ENCODE measurements at regions not wholly inside any gene's neighbourhood (a gene's known extent, or its start where the extent isn't known, plus 50 kb on each side); places are given as distances from the start of the nearest gene placed in this dataset.

DNA sequence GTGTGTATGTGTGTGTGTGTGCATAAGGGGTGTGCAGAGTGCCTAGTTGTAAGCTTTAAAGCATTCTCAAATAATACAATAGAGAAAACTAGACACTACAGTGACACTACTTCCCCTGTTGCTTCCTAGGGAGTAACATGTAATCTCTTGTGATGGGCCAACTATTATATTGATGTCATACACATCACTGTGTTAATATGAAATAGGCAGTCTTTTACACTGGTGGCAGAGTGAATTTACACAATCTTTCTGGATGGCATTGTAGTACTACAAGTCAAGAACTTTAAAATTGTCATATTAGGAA lies 488.0 kb upstream of the ZEB2 start:
- POLR2A ChIA-PET = no interaction called here
- intact Hi-C loops (cut with micrococcal nuclease) = no loop called here
- H3K4me3 ChIP-seq (ENCODE audit: control extremely low read depth in 1 of 5, extremely low read depth in 1 of 5, insufficient read depth in 1 of 5, low read depth in 2 of 5, low read length in 4 of 5) = no peak overlapping the region
- TF ChIP-seq EZH2 (IDR thresholded peaks at IDR 0.05; ENCODE audit: borderline replicate concordance, insufficient read depth, low read depth, low read length, poor library complexity, severe bottlenecking) = no peak
- TF ChIP-seq, protein P1, sequence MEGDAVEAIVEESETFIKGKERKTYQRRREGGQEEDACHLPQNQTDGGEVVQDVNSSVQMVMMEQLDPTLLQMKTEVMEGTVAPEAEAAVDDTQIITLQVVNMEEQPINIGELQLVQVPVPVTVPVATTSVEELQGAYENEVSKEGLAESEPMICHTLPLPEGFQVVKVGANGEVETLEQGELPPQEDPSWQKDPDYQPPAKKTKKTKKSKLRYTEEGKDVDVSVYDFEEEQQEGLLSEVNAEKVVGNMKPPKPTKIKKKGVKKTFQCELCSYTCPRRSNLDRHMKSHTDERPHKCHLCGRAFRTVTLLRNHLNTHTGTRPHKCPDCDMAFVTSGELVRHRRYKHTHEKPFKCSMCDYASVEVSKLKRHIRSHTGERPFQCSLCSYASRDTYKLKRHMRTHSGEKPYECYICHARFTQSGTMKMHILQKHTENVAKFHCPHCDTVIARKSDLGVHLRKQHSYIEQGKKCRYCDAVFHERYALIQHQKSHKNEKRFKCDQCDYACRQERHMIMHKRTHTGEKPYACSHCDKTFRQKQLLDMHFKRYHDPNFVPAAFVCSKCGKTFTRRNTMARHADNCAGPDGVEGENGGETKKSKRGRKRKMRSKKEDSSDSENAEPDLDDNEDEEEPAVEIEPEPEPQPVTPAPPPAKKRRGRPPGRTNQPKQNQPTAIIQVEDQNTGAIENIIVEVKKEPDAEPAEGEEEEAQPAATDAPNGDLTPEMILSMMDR (IDR thresholded peaks at IDR 0.05) = no peak
- H3K79me2 ChIP-seq (ENCODE audit: control insufficient read depth, insufficient read depth, low read length) = no peaks in the 10 kb centered on the region
- DNase-seq = no peak
- Mint-ChIP-seq H3K27ac (no peak overlapping the region), H3K9me3 (ENCODE audit: insufficient read depth) (no peaks in the 10 kb centered on the region), H3K4me1 (no peaks in the 10 kb centered on the region), H3K27me3 (no peaks in the 10 kb centered on the region), H3K4me3 (no peak overlapping the region)
- no peak for ATAC-seq (ENCODE audit: low read depth)
- H2AFZ ChIP-seq (ENCODE audit: insufficient read depth, low read depth, low read length, poor library complexity, severe bottlenecking) = no peak overlapping the region
- H3K9ac ChIP-seq (ENCODE audit: low read length) = no peak overlapping the region
- no peaks in the 10 kb centered on the region for H3K27me3 ChIP-seq (replicated peaks in 1 of 4; ENCODE audit: control extremely low read depth in 1 of 4, control insufficient read depth in 3 of 4, insufficient read depth in 4 of 4, low read length in 3 of 4)
- no peaks in the 10 kb centered on the region for H3K36me3 ChIP-seq (replicated peaks in 1 of 2; ENCODE audit: control extremely low read depth in 1 of 2, control insufficient read depth in 1 of 2, extremely low read depth in 1 of 2, insufficient read depth in 2 of 2, low read length in 1 of 2)
- H3K9me3 ChIP-seq (ENCODE audit: control extremely low read depth in 1 of 3, control insufficient read depth in 2 of 3, insufficient read depth in 1 of 3, low read length in 2 of 3) = no peaks in the 10 kb centered on the region
- CTCF ChIA-PET = no interaction called here
- H3K4me2 ChIP-seq (replicated peaks; ENCODE audit: low read depth, low read length, poor library complexity, severe bottlenecking) = no peak overlapping the region
- H3K27ac ChIP-seq (ENCODE audit: low read length in 2 of 2) = no peak overlapping the region
- no peaks in the 10 kb centered on the region for H3K4me1 ChIP-seq (ENCODE audit: control insufficient read depth in 2 of 2, insufficient read depth in 2 of 2, low read length in 2 of 2)
- H4K20me1 ChIP-seq (ENCODE audit: control insufficient read depth, insufficient read depth, low read length, poor library complexity, severe bottlenecking) = no peaks in the 10 kb centered on the region

DNA sequence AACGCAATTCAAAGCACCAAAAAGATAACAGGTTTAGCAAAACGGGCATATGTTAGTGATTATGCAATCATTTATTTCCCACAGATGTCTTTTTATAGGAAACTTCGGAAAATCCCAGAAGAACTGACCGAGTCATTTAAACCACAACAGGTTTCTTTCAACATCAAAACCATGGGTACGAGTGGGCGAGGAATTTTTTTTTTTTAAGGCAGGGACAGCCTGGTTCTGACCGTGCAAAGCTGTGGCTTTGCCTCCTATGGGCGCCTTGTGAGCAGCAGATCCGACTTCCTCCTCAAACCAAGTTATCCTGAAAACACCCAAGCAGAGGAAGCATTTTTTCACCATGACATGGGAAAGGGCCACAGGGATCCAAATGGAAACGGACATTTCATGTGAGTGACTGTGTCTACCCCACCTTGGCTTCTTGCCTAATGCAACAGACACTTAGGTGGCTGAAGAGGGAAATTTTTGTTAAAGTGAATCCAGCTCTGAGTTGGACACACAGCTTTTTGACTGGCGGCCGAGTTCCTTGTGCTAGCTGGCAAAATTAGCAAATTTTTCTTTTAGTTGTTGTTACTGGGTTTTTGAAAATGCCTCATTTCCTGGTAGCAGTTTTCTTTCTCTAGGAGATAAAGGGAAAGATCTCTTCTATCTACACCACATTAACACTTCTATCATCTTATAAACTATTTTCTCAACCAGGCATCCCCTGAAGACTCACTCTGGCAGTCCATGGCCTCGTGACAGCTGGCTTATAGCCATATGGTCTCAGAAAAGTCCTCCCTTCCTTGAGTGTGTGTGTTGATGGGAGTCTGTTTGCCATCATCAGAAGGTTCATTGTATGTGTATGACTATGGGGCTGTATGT lies 487.4 kb upstream of the ZEB2 start:
- no peak overlapping the region for H3K4me2 ChIP-seq (replicated peaks; ENCODE audit: low read depth, low read length, poor library complexity, severe bottlenecking)
- 95% methylated on average over 6 of the region's 13 CpGs for WGBS (ENCODE audit: insufficient coverage)
- no peak overlapping the region for H3K4me3 ChIP-seq (ENCODE audit: control extremely low read depth in 1 of 5, extremely low read depth in 1 of 5, insufficient read depth in 1 of 5, low read depth in 2 of 5, low read length in 4 of 5)
- H3K27me3 ChIP-seq (replicated peaks in 1 of 4; ENCODE audit: control extremely low read depth in 1 of 4, control insufficient read depth in 3 of 4, insufficient read depth in 4 of 4, low read length in 3 of 4) = no peaks in the 10 kb centered on the region
- TF ChIP-seq, protein P1 (IDR thresholded peaks at IDR 0.05) = no peak
- TF ChIP-seq EZH2 (IDR thresholded peaks at IDR 0.05; ENCODE audit: borderline replicate concordance, insufficient read depth, low read depth, low read length, poor library complexity, severe bottlenecking) = no peak
- Mint-ChIP-seq H3K4me1 (no peaks in the 10 kb centered on the region), H3K9me3 (ENCODE audit: insufficient read depth) (no peaks in the 10 kb centered on the region), H3K27ac (no peak overlapping the region), H3K4me3 (no peak overlapping the region), H3K27me3 (no peaks in the 10 kb centered on the region)
- H3K79me2 ChIP-seq (ENCODE audit: control insufficient read depth, insufficient read depth, low read length) = no peaks in the 10 kb centered on the region
- no peaks in the 10 kb centered on the region for H3K9me3 ChIP-seq (ENCODE audit: control extremely low read depth in 1 of 3, control insufficient read depth in 2 of 3, insufficient read depth in 1 of 3, low read length in 2 of 3)
- no peak overlapping the region for H2AFZ ChIP-seq (ENCODE audit: insufficient read depth, low read depth, low read length, poor library complexity, severe bottlenecking)
- ATAC-seq (ENCODE audit: low read depth) = no peak
- DNase-seq = no peak
- intact Hi-C loops (cut with micrococcal nuclease) = no loop called here
- H3K36me3 ChIP-seq (replicated peaks in 1 of 2; ENCODE audit: control extremely low read depth in 1 of 2, control insufficient read depth in 1 of 2, extremely low read depth in 1 of 2, insufficient read depth in 2 of 2, low read length in 1 of 2) = no peaks in the 10 kb centered on the region
- POLR2A ChIA-PET = no interaction called here
- no peaks in the 10 kb centered on the region for H4K20me1 ChIP-seq (ENCODE audit: control insufficient read depth, insufficient read depth, low read length, poor library complexity, severe bottlenecking)
- no peak overlapping the region for H3K9ac ChIP-seq (ENCODE audit: low read length)
- CTCF ChIA-PET = no interaction called here
- no peaks in the 10 kb centered on the region for H3K4me1 ChIP-seq (ENCODE audit: control insufficient read depth in 2 of 2, insufficient read depth in 2 of 2, low read length in 2 of 2)
- no peak overlapping the region for H3K27ac ChIP-seq (ENCODE audit: low read length in 2 of 2)
